Lower lobe of right lung (tissue), 2 donors: ENCODE measurements at regions not wholly inside any gene's neighbourhood (a gene's known extent, or its start where the extent isn't known, plus 50 kb on each side); places are given as distances from the start of the nearest gene placed in this dataset.

Experiments
- ATAC-seq, 2 donors: fragments of 200-7000 bp; cut with Tn5 transposase; one replicate each; pipeline ENCODE4 v1.9.1; 2020 to 2022; ENCODE audit warnings: mild to moderate bottlenecking in 2 of 2, moderate library complexity in 2 of 2
- DNase-seq: peaks from one replicate; pipeline ENCODE4 v3.0.0-alpha.2; 2020
- H3K27ac ChIP-seq: fragments of 200-600 bp; one replicate; pipeline ENCODE4 v1.8.0; 2022
- H3K27me3 ChIP-seq: fragments of 200-600 bp; one replicate; pipeline ENCODE4 v1.8.0; 2022; ENCODE audit warnings: low read depth
- H3K36me3 ChIP-seq: fragments of 200-600 bp; one replicate; pipeline ENCODE4 v1.8.0; 2022; ENCODE audit warnings: mild to moderate bottlenecking
- H3K4me1 ChIP-seq: fragments of 200-600 bp; one replicate; pipeline ENCODE4 v1.8.0; 2022
- H3K4me3 ChIP-seq: fragments of 200-600 bp; one replicate; pipeline ENCODE4 v1.8.0; 2022; ENCODE audit warnings: mild to moderate bottlenecking
- H3K9me3 ChIP-seq: fragments of 200-600 bp; one replicate; pipeline ENCODE4 v1.8.0; 2022
- intact Hi-C: fragments of 100-400 bp; cut with DNase I; formaldehyde crosslinking; loops from one replicate; pipeline ENCODE4 v1.11.0; 2022
- TF ChIP-seq, protein P1 (sequence below): fragments of 200-600 bp; IDR thresholded peaks from one replicate; pipeline ENCODE4 v1.8.0; 2022; ENCODE audit warnings: antibody characterized with exemption, mild to moderate bottlenecking
- donor health status: DM: no; HTN: yes; CAD: no; lungs with severe emphysema.

DNA sequence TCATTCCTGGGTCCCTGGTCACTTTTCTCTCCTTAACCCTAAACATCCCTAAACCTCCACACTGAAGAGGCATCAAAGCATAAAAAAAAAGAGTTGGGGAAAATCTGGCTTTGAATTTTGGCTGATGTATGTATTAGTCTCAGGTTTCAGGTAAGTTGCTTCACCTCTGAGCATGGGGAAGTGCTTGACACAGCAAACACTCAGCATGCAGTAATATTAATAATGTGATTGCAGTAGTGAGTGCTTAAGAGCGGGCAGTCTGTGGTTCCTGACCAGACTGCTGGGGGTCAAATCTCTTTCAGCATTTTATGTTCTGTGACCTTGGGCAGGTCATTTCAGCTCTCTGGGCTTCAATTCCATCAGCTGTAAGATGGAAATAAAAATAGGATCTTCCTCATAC is 467.9 kb downstream of the SOX2 start:
- H3K4me1 ChIP-seq: peaks cover 13% of the 10 kb centered on the region
- TF ChIP-seq, protein P1, sequence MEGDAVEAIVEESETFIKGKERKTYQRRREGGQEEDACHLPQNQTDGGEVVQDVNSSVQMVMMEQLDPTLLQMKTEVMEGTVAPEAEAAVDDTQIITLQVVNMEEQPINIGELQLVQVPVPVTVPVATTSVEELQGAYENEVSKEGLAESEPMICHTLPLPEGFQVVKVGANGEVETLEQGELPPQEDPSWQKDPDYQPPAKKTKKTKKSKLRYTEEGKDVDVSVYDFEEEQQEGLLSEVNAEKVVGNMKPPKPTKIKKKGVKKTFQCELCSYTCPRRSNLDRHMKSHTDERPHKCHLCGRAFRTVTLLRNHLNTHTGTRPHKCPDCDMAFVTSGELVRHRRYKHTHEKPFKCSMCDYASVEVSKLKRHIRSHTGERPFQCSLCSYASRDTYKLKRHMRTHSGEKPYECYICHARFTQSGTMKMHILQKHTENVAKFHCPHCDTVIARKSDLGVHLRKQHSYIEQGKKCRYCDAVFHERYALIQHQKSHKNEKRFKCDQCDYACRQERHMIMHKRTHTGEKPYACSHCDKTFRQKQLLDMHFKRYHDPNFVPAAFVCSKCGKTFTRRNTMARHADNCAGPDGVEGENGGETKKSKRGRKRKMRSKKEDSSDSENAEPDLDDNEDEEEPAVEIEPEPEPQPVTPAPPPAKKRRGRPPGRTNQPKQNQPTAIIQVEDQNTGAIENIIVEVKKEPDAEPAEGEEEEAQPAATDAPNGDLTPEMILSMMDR: no peak
- DNase-seq: no peak
- no peaks in the 10 kb centered on the region for H3K36me3 ChIP-seq
- H3K27ac ChIP-seq: no peak overlapping the region
- no peak overlapping the region for H3K4me3 ChIP-seq
- peak; percentile 84 to 92 for ATAC-seq
- H3K9me3 ChIP-seq: no peaks in the 10 kb centered on the region
- H3K27me3 ChIP-seq: no peaks in the 10 kb centered on the region
- intact Hi-C loops: no loop called here

- TF ChIP-seq, protein P1: no peak
- ATAC-seq (no peak), DNase-seq (no peak)
- peaks cover 13% of the 10 kb centered on the region for H3K4me1 ChIP-seq
- H3K27me3 ChIP-seq: no peaks in the 10 kb centered on the region
- intact Hi-C loops: no loop called here
- no peak overlapping the region for H3K4me3 ChIP-seq
- no peak overlapping the region for H3K27ac ChIP-seq
- no peaks in the 10 kb centered on the region for H3K9me3 ChIP-seq
- no peaks in the 10 kb centered on the region for H3K36me3 ChIP-seq
Measured at GRCh38 chr3:182180654-182181385, 469.1 kb downstream of the SOX2 start.

GRCh38 chr3:182182531-182182968 is 470.8 kb downstream of the SOX2 start:
- H3K9me3 ChIP-seq: no peaks in the 10 kb centered on the region
- no peaks in the 10 kb centered on the region for H3K36me3 ChIP-seq
- ATAC-seq: no peak
- intact Hi-C loops: no loop called here
- TF ChIP-seq, protein P1: no peak
- DNase-seq: no peak
- peaks cover 13% of the 10 kb centered on the region for H3K4me1 ChIP-seq
- no peak overlapping the region for H3K27ac ChIP-seq
- no peaks in the 10 kb centered on the region for H3K27me3 ChIP-seq
- H3K4me3 ChIP-seq: no peak overlapping the region

DNA sequence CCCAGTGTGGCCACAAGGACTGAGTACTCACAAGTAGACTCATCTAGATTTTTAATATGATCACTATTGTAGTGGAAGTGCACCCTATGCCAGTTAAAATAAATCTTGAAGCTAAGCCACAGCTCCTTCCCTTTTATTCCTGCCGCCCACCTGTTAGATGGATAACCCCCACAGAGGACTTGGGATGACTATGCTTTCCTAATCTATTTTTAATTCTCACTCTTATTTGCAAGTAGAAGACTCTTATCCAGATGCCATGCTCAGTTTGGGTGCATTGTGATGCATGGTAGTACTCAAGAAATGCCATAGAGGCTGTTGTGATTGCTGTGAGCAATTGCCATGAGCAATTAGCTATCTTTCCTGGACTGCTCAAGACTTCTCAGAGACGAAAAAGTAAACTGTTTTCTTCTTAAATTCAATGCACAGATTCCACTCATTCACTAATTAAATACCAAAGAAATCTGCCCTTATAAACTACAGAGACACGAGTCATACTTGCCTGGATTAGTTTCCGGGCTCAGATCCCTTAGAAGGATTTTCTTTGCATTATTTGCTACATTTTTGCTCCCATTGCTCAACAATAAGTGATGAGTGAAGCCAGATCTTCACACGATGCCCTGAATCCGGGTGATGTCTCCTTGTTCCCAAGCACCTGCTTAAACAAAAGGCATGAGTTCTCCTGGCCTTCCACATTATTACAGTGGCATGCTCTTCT is 472.1 kb downstream of the SOX2 start:
- DNase-seq (no peak), ATAC-seq (no peak)
- H3K4me1 ChIP-seq: peaks cover 13% of the 10 kb centered on the region
- TF ChIP-seq, protein P1: no peak
- no peaks in the 10 kb centered on the region for H3K27me3 ChIP-seq
- intact Hi-C loops: no loop called here
- H3K36me3 ChIP-seq: no peaks in the 10 kb centered on the region
- no peak overlapping the region for H3K27ac ChIP-seq
- H3K4me3 ChIP-seq: no peak overlapping the region
- H3K9me3 ChIP-seq: no peaks in the 10 kb centered on the region

DNA sequence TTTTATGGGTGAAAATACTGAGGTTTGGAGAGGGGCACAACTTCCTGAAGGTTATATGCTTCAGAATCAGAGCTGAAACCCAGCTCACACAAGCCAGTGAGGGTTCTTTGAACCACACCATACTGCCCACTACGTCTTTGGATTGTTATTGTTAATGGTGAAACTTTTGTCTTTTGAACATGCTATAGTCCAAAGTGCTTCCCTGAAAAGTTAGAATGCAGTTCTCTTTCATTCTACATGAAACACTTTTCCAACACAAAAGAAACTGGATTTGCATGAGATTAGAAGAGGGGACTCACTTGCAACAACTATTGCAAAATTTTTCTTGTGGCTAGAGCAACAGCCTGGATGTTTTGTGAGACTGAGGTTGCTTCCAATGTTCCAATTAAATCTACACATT is 473.6 kb downstream of the SOX2 start:
- intact Hi-C loops: no loop called here
- Histone ChIP-seq H3K9me3 (no peaks in the 10 kb centered on the region), H3K4me1 (peaks cover 2% of the 10 kb centered on the region), H3K27ac (no peak overlapping the region), H3K27me3 (no peaks in the 10 kb centered on the region), H3K4me3 (no peak overlapping the region), H3K36me3 (no peaks in the 10 kb centered on the region)
- ATAC-seq (no peak), DNase-seq (no peak)
- TF ChIP-seq, protein P1: no peak
